ENCODE measurements at regions not wholly inside any gene's neighbourhood (a gene's known extent, or its start where the extent isn't known, plus 50 kb on each side); places are given as distances from the start of the nearest gene placed in this dataset.
A peak's percentile ranks its signal among the peaks of the same experiment; 100 is the strongest.

GRCh38 chr21:14737922-14738321 lies 191.8 kb upstream of the SAMSN1 start:
- no peaks in the 10 kb centered on the region for H3K9me3 ChIP-seq
- intact Hi-C loops (cut with DNase I), result no loop called here
- DNase-seq, result peak in 3 of 6 donors; percentile 7 to 29 (median 29)
- peaks cover 0 to 10% (median 0%) of the 10 kb centered on the region in 3 donors for H3K4me1 ChIP-seq
- ATAC-seq, result peak; percentile 49 to 90 (median 88)
- no peak overlapping the region for H3K27ac ChIP-seq
- peak; percentile 96 for FAIRE-seq
- no peaks in the 10 kb centered on the region for H3K27me3 ChIP-seq
- TF ChIP-seq CTCF (IDR thresholded peaks at IDR 0.05), result peak in 3 of 4 donors; percentile 32 to 42 (median 41)
- H3K36me3 ChIP-seq, result no peaks in the 10 kb centered on the region
- H3K4me3 ChIP-seq, result no peak overlapping the region
- WGBS, 2 donors, result 12 to 13% methylated on average over 6 of the region's 6 CpGs

GRCh38 chr21:14737284-14737691 lies 191.2 kb upstream of the SAMSN1 start:
- ATAC-seq (no peak), FAIRE-seq (no peak), DNase-seq (no peak)
- intact Hi-C loops (cut with DNase I), result no loop called here
- TF ChIP-seq CTCF (IDR thresholded peaks at IDR 0.05), result no peak
- H3K4me3 ChIP-seq, result no peak overlapping the region
- no peaks in the 10 kb centered on the region for H3K36me3 ChIP-seq
- no peak overlapping the region for H3K27ac ChIP-seq
- H3K4me1 ChIP-seq, result peaks cover 0 to 10% (median 0%) of the 10 kb centered on the region in 3 donors
- H3K9me3 ChIP-seq, result no peaks in the 10 kb centered on the region
- 27 to 33% methylated on average over 2 of the region's 2 CpGs for WGBS, 2 donors
- H3K27me3 ChIP-seq, result no peaks in the 10 kb centered on the region

GRCh38 chr21:14736672-14737071 lies 190.6 kb upstream of the SAMSN1 start:
- Histone ChIP-seq H3K27ac (no peak overlapping the region), H3K27me3 (no peaks in the 10 kb centered on the region), H3K9me3 (no peaks in the 10 kb centered on the region), H3K36me3 (no peaks in the 10 kb centered on the region), H3K4me1 (peaks cover 0 to 7% (median 0%) of the 10 kb centered on the region in 3 donors), H3K4me3 (no peak overlapping the region)
- no peak for TF ChIP-seq CTCF (IDR thresholded peaks at IDR 0.05)
- intact Hi-C loops (cut with DNase I), result no loop called here
- WGBS, 2 donors, result 65 to 73% methylated on average over 2 of the region's 2 CpGs
- DNase-seq (no peak), FAIRE-seq (no peak), ATAC-seq (no peak)

GRCh38 chr21:14736162-14736561 lies 190.0 kb upstream of the SAMSN1 start:
- H3K27me3 ChIP-seq, result no peaks in the 10 kb centered on the region
- no peak overlapping the region for H3K27ac ChIP-seq
- DNase-seq (no peak), FAIRE-seq (no peak), ATAC-seq (peak in 1 of 4 donors; percentile 26)
- intact Hi-C loops (cut with DNase I), result no loop called here
- WGBS, 2 donors, result 53 to 70% methylated on average over 2 of the region's 2 CpGs
- no peaks in the 10 kb centered on the region for H3K9me3 ChIP-seq
- TF ChIP-seq CTCF (IDR thresholded peaks at IDR 0.05), result no peak
- no peaks in the 10 kb centered on the region for H3K36me3 ChIP-seq
- H3K4me3 ChIP-seq, result no peak overlapping the region
- peaks cover 0 to 2% (median 0%) of the 10 kb centered on the region in 3 donors for H3K4me1 ChIP-seq

- WGBS, 2 donors, result 78 to 83% methylated on average over 2 of the region's 2 CpGs
- DNase-seq, result no peak
- no peaks in the 10 kb centered on the region for H3K9me3 ChIP-seq
- TF ChIP-seq CTCF (IDR thresholded peaks at IDR 0.05), result no peak
- no peaks in the 10 kb centered on the region for H3K4me1 ChIP-seq
- no peak for FAIRE-seq
- ATAC-seq, result no peak
- H3K27me3 ChIP-seq, result no peaks in the 10 kb centered on the region
- H3K27ac ChIP-seq, result no peak overlapping the region
- H3K4me3 ChIP-seq, result no peak overlapping the region
- no peaks in the 10 kb centered on the region for H3K36me3 ChIP-seq
- intact Hi-C loops (cut with DNase I), result no loop called here
These were observed 188.7 kb upstream of the SAMSN1 start for GRCh38 chr21:14734833-14735232.

Measured in pancreas (tissue), 10 donors.